K562 (cell line): ENCODE measurements at regions not wholly inside any gene's neighbourhood (a gene's known extent, or its start where the extent isn't known, plus 50 kb on each side); places are given as distances from the start of the nearest gene placed in this dataset.

Source experiments
- BRF1 ChIP-seq: IDR thresholded peaks from 3 replicates; pipeline ENCODE4 v1.6.1; 2011; ENCODE audit warnings: borderline replicate concordance, mild to moderate bottlenecking; ENCODE audit not compliant: insufficient read length; ENCODE audit errors: extremely low read depth
- CREM ChIP-seq: IDR thresholded peaks from 2 replicates; pipeline ENCODE4 v1.6.1; 2014; ENCODE audit warnings: antibody characterized with exemption, low read depth
- GTF2F1 ChIP-seq: IDR thresholded peaks from 2 replicates; pipeline ENCODE4 v1.6.1; 2011; ENCODE audit warnings: low read depth, low read length, improper control_type of control experiment
- KDM4B ChIP-seq, 2 experiments: fragments of 450-650 bp in 1 of 2; sonication (generic) in 1 of 2; IDR thresholded peaks; 2 replicates each; pipeline ENCODE4 v1.6.1; 2016 to 2017; ENCODE audit warnings: borderline replicate concordance in 2 of 2, antibody characterized with exemption in 1 of 2, low read depth in 1 of 2, mild to moderate bottlenecking in 1 of 2
- MYNN ChIP-seq, 2 experiments: sonication (generic); formaldehyde crosslinking in 1 of 2; IDR thresholded peaks; 2 replicates each; pipeline versions ENCODE4 v1.5.0 to v1.6.1; 2016 to 2020; ENCODE audit warnings: antibody characterized with exemption in 1 of 2, missing genetic modification reagents in 1 of 2
- NFIC ChIP-seq: fragments of 450-650 bp; IDR thresholded peaks from 2 replicates; pipeline ENCODE4 v1.6.1; 2017; ENCODE audit warnings: mild to moderate bottlenecking, inconsistent platforms
- SMAD2 ChIP-seq: fragments of 150-350 bp; IDR thresholded peaks from 2 replicates; pipeline ENCODE4 v1.6.1; 2014; ENCODE audit warnings: low read depth, mild to moderate bottlenecking, low read length
- ZBTB7A ChIP-seq: IDR thresholded peaks from 2 replicates; pipeline ENCODE4 v1.6.1; 2011; ENCODE audit warnings: low read depth, mild to moderate bottlenecking, low read length, moderate library complexity, borderline replicate concordance; ENCODE audit not compliant: control insufficient read depth
- ZNF41 ChIP-seq: fragments of 250-450 bp; sonication (Bioruptor Pico); conservative IDR thresholded peaks from 2 replicates; pipeline ENCODE4 v1.4.0; 2020; ENCODE audit warnings: mild to moderate bottlenecking
- ZNF436 ChIP-seq: fragments of 250-450, 450-650 bp; sonication (Bioruptor Pico); formaldehyde crosslinking; IDR thresholded peaks from 2 replicates; pipeline ENCODE4 v1.7.0; 2020; ENCODE audit warnings: mild to moderate bottlenecking
- ZNF551 ChIP-seq: fragments of 250-450 bp; sonication (Bioruptor Pico); IDR thresholded peaks from 2 replicates; pipeline ENCODE4 v1.5.0; 2021; ENCODE audit warnings: mild to moderate bottlenecking, moderate library complexity
- ZNF830 ChIP-seq: fragments of 250-450 bp; sonication (Bioruptor Pico); IDR thresholded peaks from 2 replicates; pipeline ENCODE4 v1.5.0; 2021; ENCODE audit warnings: mild to moderate bottlenecking
- TF ChIP-seq, protein P1 (sequence below): fragments of 450-650 bp; IDR thresholded peaks from 2 replicates; pipeline ENCODE4 v1.6.1; 2017; ENCODE audit warnings: antibody characterized with exemption, mild to moderate bottlenecking

DNA sequence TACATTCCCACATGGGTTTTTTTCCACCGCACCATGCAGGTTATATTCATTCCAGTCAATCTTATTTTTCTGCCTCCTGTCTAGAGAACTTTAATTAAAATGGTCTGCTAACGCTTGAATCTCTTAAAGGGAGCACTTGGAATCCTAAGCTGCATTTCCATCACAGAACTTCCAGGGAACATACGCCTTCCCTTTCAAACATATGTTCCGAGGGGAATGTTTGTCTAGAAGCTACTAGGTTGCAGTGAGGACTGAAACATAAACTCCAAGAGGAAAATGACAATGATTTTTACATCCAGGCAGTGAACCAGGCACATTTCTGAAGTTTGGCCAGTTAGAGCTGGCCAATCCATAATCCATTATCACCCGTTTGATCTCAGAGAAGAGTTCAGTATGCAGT is 375.5 kb upstream of the NRP1 start (continued):
- TF ChIP-seq, protein P1, sequence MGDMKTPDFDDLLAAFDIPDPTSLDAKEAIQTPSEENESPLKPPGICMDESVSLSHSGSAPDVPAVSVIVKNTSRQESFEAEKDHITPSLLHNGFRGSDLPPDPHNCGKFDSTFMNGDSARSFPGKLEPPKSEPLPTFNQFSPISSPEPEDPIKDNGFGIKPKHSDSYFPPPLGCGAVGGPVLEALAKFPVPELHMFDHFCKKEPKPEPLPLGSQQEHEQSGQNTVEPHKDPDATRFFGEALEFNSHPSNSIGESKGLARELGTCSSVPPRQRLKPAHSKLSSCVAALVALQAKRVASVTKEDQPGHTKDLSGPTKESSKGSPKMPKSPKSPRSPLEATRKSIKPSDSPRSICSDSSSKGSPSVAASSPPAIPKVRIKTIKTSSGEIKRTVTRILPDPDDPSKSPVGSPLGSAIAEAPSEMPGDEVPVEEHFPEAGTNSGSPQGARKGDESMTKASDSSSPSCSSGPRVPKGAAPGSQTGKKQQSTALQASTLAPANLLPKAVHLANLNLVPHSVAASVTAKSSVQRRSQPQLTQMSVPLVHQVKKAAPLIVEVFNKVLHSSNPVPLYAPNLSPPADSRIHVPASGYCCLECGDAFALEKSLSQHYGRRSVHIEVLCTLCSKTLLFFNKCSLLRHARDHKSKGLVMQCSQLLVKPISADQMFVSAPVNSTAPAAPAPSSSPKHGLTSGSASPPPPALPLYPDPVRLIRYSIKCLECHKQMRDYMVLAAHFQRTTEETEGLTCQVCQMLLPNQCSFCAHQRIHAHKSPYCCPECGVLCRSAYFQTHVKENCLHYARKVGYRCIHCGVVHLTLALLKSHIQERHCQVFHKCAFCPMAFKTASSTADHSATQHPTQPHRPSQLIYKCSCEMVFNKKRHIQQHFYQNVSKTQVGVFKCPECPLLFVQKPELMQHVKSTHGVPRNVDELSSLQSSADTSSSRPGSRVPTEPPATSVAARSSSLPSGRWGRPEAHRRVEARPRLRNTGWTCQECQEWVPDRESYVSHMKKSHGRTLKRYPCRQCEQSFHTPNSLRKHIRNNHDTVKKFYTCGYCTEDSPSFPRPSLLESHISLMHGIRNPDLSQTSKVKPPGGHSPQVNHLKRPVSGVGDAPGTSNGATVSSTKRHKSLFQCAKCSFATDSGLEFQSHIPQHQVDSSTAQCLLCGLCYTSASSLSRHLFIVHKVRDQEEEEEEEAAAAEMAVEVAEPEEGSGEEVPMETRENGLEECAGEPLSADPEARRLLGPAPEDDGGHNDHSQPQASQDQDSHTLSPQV = no peak
- TF ChIP-seq GTF2F1 = no peak
- no peak for TF ChIP-seq ZNF436 (CRISPR knock-in tag)
- TF ChIP-seq ZNF830 (CRISPR knock-in tag) = no peak
- TF ChIP-seq MYNN (IDR thresholded peaks at IDR 0.05) = no peak
- no peak for TF ChIP-seq MYNN (CRISPR knock-in tag; IDR thresholded peaks at IDR 0.05)
- no peak for TF ChIP-seq NFIC
- TF ChIP-seq KDM4B (IDR thresholded peaks at IDR 0.05; ENCODE audit: borderline replicate concordance in 2 of 2, low read depth in 1 of 2) = no peak
- TF ChIP-seq BRF1 = no peak
- no peak for TF ChIP-seq CREM
- TF ChIP-seq SMAD2 = no peak
- no peak for TF ChIP-seq ZNF41 (CRISPR knock-in tag)
- no peak for TF ChIP-seq ZNF551
- TF ChIP-seq ZBTB7A = no peak
